ENCODE measurements at regions not wholly inside any gene's neighbourhood (a gene's known extent, or its start where the extent isn't known, plus 50 kb on each side); places are given as distances from the start of the nearest gene placed in this dataset.
A peak's percentile ranks its signal among the peaks of the same experiment; 100 is the strongest.

DNA sequence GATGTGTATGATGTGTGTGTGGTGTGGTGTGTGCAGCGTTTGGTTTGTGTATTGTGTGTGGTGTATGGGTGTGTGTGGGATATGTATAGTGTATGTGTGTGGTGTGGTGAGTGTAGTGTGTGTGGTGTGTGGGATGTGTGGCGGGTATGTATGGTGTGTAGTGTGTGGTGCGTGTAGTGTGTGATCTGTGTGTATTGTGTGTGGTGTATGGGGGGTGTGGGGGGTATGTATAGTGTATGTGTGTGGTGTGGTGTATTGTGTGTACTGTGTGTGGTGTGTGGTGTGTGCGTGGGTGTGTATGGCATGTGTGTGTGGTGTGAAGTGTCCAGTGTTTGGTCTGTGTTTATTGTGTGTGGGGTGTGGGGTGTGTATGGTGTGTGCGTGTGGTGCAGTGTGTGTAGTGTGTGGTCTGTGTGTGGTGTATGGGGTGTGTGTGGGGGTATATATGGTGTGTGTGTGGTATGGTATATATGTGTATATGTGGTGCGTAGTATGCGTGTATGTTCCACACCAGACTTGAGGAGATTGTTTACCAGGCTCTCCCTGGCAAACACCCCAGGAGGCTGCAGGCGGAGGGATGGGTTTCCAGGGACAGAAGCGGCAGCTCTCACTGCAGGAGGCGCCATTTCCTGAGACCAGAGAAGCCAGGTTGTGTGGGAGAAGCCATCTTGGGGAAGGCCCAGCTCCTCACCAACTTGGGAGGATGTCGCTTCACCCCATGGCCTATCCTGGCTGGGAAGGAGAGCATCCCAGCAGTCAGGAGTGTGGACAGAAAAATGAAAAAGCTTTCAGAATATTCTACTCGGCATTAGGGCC lies 138.1 kb downstream of the NXNL2 start:
- WGBS (ENCODE audit: low lambda C conversion rate), result 45% methylated on average over 12 of the region's 12 CpGs
- CTCF ChIA-PET (ENCODE audit: low intra/inter-chr PET ratio, low total read pairs), result interaction anchor here (1.1 kb wide), 1 partner anchor 327 kb away, joined by 4 read pairs; no protein-coding TSS in a partner anchor
- TF ChIP-seq YY1 (IDR thresholded peaks at IDR 0.05; ENCODE audit: insufficient read depth, insufficient replicate concordance, low read depth, low read length) (peak; percentile 83), ARID2 (CRISPR knock-in tag; IDR thresholded peaks at IDR 0.05; ENCODE audit: borderline replicate concordance) (no peak), TBX2 (CRISPR knock-in tag; IDR thresholded peaks at IDR 0.05; ENCODE audit: borderline replicate concordance) (no peak), HNRNPL (IDR thresholded peaks at IDR 0.05; ENCODE audit: low read depth, low read length) (0 out of 2 replicates have a peak, but pooled peaks have one; percentile 35), SMC3 (IDR thresholded peaks at IDR 0.05; ENCODE audit: low read length) (no peak), ZIK1 (CRISPR knock-in tag; IDR thresholded peaks at IDR 0.05; ENCODE audit: borderline replicate concordance, low read depth) (no peak), CAMTA2 (CRISPR knock-in tag; IDR thresholded peaks at IDR 0.05; ENCODE audit: borderline replicate concordance) (no peak)
- TF ChIP-seq, protein P1, sequence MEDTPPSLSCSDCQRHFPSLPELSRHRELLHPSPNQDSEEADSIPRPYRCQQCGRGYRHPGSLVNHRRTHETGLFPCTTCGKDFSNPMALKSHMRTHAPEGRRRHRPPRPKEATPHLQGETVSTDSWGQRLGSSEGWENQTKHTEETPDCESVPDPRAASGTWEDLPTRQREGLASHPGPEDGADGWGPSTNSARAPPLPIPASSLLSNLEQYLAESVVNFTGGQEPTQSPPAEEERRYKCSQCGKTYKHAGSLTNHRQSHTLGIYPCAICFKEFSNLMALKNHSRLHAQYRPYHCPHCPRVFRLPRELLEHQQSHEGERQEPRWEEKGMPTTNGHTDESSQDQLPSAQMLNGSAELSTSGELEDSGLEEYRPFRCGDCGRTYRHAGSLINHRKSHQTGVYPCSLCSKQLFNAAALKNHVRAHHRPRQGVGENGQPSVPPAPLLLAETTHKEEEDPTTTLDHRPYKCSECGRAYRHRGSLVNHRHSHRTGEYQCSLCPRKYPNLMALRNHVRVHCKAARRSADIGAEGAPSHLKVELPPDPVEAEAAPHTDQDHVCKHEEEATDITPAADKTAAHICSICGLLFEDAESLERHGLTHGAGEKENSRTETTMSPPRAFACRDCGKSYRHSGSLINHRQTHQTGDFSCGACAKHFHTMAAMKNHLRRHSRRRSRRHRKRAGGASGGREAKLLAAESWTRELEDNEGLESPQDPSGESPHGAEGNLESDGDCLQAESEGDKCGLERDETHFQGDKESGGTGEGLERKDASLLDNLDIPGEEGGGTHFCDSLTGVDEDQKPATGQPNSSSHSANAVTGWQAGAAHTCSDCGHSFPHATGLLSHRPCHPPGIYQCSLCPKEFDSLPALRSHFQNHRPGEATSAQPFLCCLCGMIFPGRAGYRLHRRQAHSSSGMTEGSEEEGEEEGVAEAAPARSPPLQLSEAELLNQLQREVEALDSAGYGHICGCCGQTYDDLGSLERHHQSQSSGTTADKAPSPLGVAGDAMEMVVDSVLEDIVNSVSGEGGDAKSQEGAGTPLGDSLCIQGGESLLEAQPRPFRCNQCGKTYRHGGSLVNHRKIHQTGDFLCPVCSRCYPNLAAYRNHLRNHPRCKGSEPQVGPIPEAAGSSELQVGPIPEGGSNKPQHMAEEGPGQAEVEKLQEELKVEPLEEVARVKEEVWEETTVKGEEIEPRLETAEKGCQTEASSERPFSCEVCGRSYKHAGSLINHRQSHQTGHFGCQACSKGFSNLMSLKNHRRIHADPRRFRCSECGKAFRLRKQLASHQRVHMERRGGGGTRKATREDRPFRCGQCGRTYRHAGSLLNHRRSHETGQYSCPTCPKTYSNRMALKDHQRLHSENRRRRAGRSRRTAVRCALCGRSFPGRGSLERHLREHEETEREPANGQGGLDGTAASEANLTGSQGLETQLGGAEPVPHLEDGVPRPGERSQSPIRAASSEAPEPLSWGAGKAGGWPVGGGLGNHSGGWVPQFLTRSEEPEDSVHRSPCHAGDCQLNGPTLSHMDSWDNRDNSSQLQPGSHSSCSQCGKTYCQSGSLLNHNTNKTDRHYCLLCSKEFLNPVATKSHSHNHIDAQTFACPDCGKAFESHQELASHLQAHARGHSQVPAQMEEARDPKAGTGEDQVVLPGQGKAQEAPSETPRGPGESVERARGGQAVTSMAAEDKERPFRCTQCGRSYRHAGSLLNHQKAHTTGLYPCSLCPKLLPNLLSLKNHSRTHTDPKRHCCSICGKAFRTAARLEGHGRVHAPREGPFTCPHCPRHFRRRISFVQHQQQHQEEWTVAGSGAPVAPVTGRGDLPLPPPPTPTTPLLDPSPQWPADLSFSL (CRISPR knock-in tag; IDR thresholded peaks at IDR 0.05), result peak; percentile 81; the same call in 1 of the 2 replicates
- TF ChIP-seq, protein P2, sequence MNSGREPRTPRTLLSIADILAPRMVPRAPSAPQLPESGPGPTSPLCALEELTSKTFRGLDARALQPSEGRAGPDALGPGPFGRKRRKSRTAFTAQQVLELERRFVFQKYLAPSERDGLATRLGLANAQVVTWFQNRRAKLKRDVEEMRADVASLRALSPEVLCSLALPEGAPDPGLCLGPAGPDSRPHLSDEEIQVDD (CRISPR knock-in tag; IDR thresholded peaks at IDR 0.05; ENCODE audit: borderline replicate concordance), result no peak
- TF ChIP-seq, protein P3, sequence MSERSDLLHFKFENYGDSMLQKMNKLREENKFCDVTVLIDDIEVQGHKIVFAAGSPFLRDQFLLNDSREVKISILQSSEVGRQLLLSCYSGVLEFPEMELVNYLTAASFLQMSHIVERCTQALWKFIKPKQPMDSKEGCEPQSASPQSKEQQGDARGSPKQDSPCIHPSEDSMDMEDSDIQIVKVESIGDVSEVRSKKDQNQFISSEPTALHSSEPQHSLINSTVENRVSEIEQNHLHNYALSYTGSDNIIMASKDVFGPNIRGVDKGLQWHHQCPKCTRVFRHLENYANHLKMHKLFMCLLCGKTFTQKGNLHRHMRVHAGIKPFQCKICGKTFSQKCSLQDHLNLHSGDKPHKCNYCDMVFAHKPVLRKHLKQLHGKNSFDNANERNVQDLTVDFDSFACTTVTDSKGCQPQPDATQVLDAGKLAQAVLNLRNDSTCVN (CRISPR knock-in tag; IDR thresholded peaks at IDR 0.05; ENCODE audit: borderline replicate concordance), result no peak
- TF ChIP-seq, protein P4, sequence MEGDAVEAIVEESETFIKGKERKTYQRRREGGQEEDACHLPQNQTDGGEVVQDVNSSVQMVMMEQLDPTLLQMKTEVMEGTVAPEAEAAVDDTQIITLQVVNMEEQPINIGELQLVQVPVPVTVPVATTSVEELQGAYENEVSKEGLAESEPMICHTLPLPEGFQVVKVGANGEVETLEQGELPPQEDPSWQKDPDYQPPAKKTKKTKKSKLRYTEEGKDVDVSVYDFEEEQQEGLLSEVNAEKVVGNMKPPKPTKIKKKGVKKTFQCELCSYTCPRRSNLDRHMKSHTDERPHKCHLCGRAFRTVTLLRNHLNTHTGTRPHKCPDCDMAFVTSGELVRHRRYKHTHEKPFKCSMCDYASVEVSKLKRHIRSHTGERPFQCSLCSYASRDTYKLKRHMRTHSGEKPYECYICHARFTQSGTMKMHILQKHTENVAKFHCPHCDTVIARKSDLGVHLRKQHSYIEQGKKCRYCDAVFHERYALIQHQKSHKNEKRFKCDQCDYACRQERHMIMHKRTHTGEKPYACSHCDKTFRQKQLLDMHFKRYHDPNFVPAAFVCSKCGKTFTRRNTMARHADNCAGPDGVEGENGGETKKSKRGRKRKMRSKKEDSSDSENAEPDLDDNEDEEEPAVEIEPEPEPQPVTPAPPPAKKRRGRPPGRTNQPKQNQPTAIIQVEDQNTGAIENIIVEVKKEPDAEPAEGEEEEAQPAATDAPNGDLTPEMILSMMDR (CRISPR knock-in tag; IDR thresholded peaks at IDR 0.05), result peak; percentile 72

More for the DNA sequence above, 138.1 kb downstream of the NXNL2 start:
- no peak overlapping the region for H3K9ac ChIP-seq (ENCODE audit: insufficient read depth, low read depth, low read length)
- H3K27me3 ChIP-seq (ENCODE audit: control insufficient read depth in 1 of 2, insufficient read depth in 2 of 2, low read length in 2 of 2), result no peaks in the 10 kb centered on the region; a peak in 1 of 5 replicates
- H3K4me2 ChIP-seq (ENCODE audit: low read depth, low read length), result peak overlapping the region; percentile 30; the same call in 1 of the 2 replicates
- peak; percentile 27 for DNase-seq (ENCODE audit: low spot score)
- no peaks in the 10 kb centered on the region for H3K36me3 ChIP-seq (replicated peaks in 1 of 2; ENCODE audit: control insufficient read depth in 1 of 2, insufficient read depth in 2 of 2, low read length in 2 of 2)
- H3K4me1 ChIP-seq (ENCODE audit: insufficient read depth, low read length), result peaks cover 5% of the 10 kb centered on the region; the same call in 1 of the 2 replicates
- in situ Hi-C loops (cut with HindIII; ENCODE audit: extremely low pct_ligation_motif_present, low pct_unique_long_range_greater_than_20kb) (no loop called here), intact Hi-C loops (cut with micrococcal nuclease; ENCODE audit: unreplicated experiment) (loop anchor here (1.0 kb wide), 1 partner anchor 68 kb away; no protein-coding TSS in a partner anchor)
- no peaks in the 10 kb centered on the region for H3K9me3 ChIP-seq (ENCODE audit: low read length)
- POLR2A ChIA-PET, result no interaction called here
- no peaks in the 10 kb centered on the region for H3K79me2 ChIP-seq (ENCODE audit: insufficient read depth, low read length)
- BruUV-seq (replicated peaks), result no TSS peak
- no peak overlapping the region for H3K4me3 ChIP-seq (replicated peaks in 1 of 3; ENCODE audit: insufficient read depth in 1 of 3, low read depth in 2 of 3, low read length in 3 of 3)
- peak; percentile 71 for ATAC-seq
- no peaks in the 10 kb centered on the region for H4K20me1 ChIP-seq (ENCODE audit: insufficient read depth, low read length)
- no peak for FAIRE-seq
- no peak overlapping the region for H2AFZ ChIP-seq (ENCODE audit: low read length)
- H3K27ac ChIP-seq (ENCODE audit: extremely low read length, insufficient read depth, low read length), result no peak overlapping the region
